ENCODE measurements at regions not wholly inside any gene's neighbourhood (a gene's known extent, or its start where the extent isn't known, plus 50 kb on each side); places are given as distances from the start of the nearest gene placed in this dataset.
A peak's percentile ranks its signal among the peaks of the same experiment; 100 is the strongest.

GRCh38 chr15:69665641-69666111 is 213.1 kb downstream of the RPLP1 start:
- H3K4ac ChIP-seq (ENCODE audit: low read depth, low read length): no peak overlapping the region
- intact Hi-C loops (cut with micrococcal nuclease): no loop called here
- no peak overlapping the region for H3K18ac ChIP-seq (ENCODE audit: low read depth, low read length)
- no peak overlapping the region for H4K8ac ChIP-seq (ENCODE audit: low read depth in 2 of 2, low read length in 2 of 2)
- H4K91ac ChIP-seq (ENCODE audit: insufficient read depth, low read depth, low read length): no peak overlapping the region
- H2AFZ ChIP-seq (replicated peaks; ENCODE audit: low read length, poor library complexity): no peak overlapping the region
- H4K20me1 ChIP-seq (ENCODE audit: insufficient read depth, low read length): no peaks in the 10 kb centered on the region; the same call in 1 of the 2 replicates
- no peak overlapping the region for H3K9ac ChIP-seq (ENCODE audit: low read depth, low read length)
- H2BK5ac ChIP-seq (ENCODE audit: low read depth, low read length, poor library complexity, severe bottlenecking): no peak overlapping the region
- no peak overlapping the region for H2BK20ac ChIP-seq (ENCODE audit: low read depth, low read length)
- no peak overlapping the region for H2AK5ac ChIP-seq (ENCODE audit: low read depth, low read length)
- no peak overlapping the region for H2BK15ac ChIP-seq (ENCODE audit: low read depth, low read length)
- H3K4me2 ChIP-seq (ENCODE audit: low read depth, low read length): no peak overlapping the region
- dilution Hi-C loops (cut with HindIII; ENCODE audit: low sequenced_read_pairs, unreplicated experiment): no loop called here
- no peak overlapping the region for H3K14ac ChIP-seq (replicated peaks; ENCODE audit: low read depth, low read length)
- BruUV-seq (replicated peaks): no TSS peak
- no peaks in the 10 kb centered on the region for H3K4me1 ChIP-seq (ENCODE audit: control insufficient read depth, insufficient read depth, low read length)
- 25% methylated on average over 4 of the region's 10 CpGs; no CpG with 5 or more reads in 1 of the 2 experiments for WGBS, 2 experiments (ENCODE audit: extremely low coverage in 2 of 2, insufficient read length in 1 of 2)
- no peak overlapping the region for H3K4me3 ChIP-seq (ENCODE audit: insufficient read depth, low read depth, low read length)
- no peak for DNase-seq
- H3K36me3 ChIP-seq (ENCODE audit: control insufficient read depth, insufficient read depth, low read length): no peaks in the 10 kb centered on the region
- ATAC-seq (ENCODE audit: low read depth): peak; percentile 48
- TF ChIP-seq RCOR1 (IDR thresholded peaks at IDR 0.05; ENCODE audit: insufficient replicate concordance, low read length): no peak
- TF ChIP-seq RAD21 (IDR thresholded peaks at IDR 0.05; ENCODE audit: low read length): no peak
- TF ChIP-seq MAZ (IDR thresholded peaks at IDR 0.05; ENCODE audit: borderline replicate concordance, low read depth, low read length): no peak
- TF ChIP-seq SMC3 (IDR thresholded peaks at IDR 0.05; ENCODE audit: low read depth, low read length): no peak
- TF ChIP-seq BHLHE40 (IDR thresholded peaks at IDR 0.05; ENCODE audit: low read depth, low read length): no peak
- TF ChIP-seq RFX5 (IDR thresholded peaks at IDR 0.05; ENCODE audit: low read depth, low read length): no peak
- no peak for TF ChIP-seq NFE2L2 (IDR thresholded peaks at IDR 0.05; ENCODE audit: low read depth, low read length)
- no peak for TF ChIP-seq ELK1 (IDR thresholded peaks at IDR 0.05; ENCODE audit: borderline replicate concordance, low read depth, low read length)
- no peak for TF ChIP-seq POLR2A (IDR thresholded peaks at IDR 0.05; ENCODE audit: low read depth, low read length)
- no peak for TF ChIP-seq CTCF (conservative IDR thresholded peaks at IDR 0.05; ENCODE audit: low read depth, low read length)
- no peak for TF ChIP-seq MAFK (IDR thresholded peaks at IDR 0.05; ENCODE audit: low read depth, low read length)
- no peak for TF ChIP-seq USF2 (IDR thresholded peaks at IDR 0.05; ENCODE audit: low read depth, low read length)
- no peak for TF ChIP-seq CHD1 (IDR thresholded peaks at IDR 0.05; ENCODE audit: low read depth, low read length)
- H3K23ac ChIP-seq (ENCODE audit: low read depth, low read length): no peak overlapping the region
- no peaks in the 10 kb centered on the region for H3K79me1 ChIP-seq (ENCODE audit: low read depth in 1 of 2, low read length in 2 of 2)
- H3K27me3 ChIP-seq (ENCODE audit: control insufficient read depth, insufficient read depth, low read length): peaks cover 80% of the 10 kb centered on the region
- H4K5ac ChIP-seq (ENCODE audit: low read depth, low read length): no peak overlapping the region
- in situ Hi-C loops (cut with MboI; ENCODE audit: low sequenced_read_pairs): no loop called here
- POLR2A ChIA-PET (ENCODE audit: unreplicated experiment): no interaction called here
- H3K27ac ChIP-seq (ENCODE audit: insufficient read depth, low read length): no peak overlapping the region
- H2BK120ac ChIP-seq (ENCODE audit: low read depth, low read length): no peak overlapping the region
- H3K9me3 ChIP-seq (ENCODE audit: control insufficient read depth, insufficient read depth, low read length): no peaks in the 10 kb centered on the region
- H3K56ac ChIP-seq (ENCODE audit: extremely low read depth, insufficient read depth, low read length): no peak overlapping the region
- H3K9me1 ChIP-seq (ENCODE audit: insufficient read depth, low read length): peaks cover 3% of the 10 kb centered on the region; the same call in 1 of the 2 replicates
- H2AK9ac ChIP-seq (replicated peaks; ENCODE audit: low read depth, low read length, poor library complexity): no peak overlapping the region
- CTCF ChIA-PET: no interaction called here
